ENCODE measurements at regions not wholly inside any gene's neighbourhood (a gene's known extent, or its start where the extent isn't known, plus 50 kb on each side); places are given as distances from the start of the nearest gene placed in this dataset.
"Not testable (repeated sequence)": the region's sequence is repeated elsewhere in the genome, so short reads cannot be mapped to it uniquely, and the experiment has no call there.

GRCh38 chr16:29355339-29356059 is 51.0 kb downstream of the NPIPB11 start:
- DNase-seq = not testable (repeated sequence)

DNA sequence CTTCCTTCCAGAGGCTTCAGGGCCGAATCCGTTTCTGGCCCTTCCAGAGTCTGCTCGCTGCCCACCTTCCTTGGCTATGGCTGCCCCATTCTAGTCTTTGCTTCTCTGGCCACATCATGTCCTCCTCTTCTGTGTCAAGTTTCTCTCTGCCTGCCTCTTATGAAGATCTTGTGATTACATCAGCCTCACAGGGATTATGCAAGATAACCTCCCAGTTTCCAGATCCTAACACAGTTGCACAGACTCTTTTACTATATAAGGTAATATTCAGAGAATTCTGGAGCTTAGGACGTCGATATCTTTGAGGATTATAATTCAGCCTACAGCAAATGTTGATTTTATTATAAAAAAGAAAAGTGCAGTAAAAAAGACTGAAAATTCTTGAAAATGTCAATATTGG is 52.1 kb downstream of the NPIPB11 start:
- DNase-seq = not testable (repeated sequence)

GRCh38 chr16:29352617-29352999 is 53.9 kb downstream of the NPIPB11 start:
- not testable (repeated sequence) for DNase-seq

DNA sequence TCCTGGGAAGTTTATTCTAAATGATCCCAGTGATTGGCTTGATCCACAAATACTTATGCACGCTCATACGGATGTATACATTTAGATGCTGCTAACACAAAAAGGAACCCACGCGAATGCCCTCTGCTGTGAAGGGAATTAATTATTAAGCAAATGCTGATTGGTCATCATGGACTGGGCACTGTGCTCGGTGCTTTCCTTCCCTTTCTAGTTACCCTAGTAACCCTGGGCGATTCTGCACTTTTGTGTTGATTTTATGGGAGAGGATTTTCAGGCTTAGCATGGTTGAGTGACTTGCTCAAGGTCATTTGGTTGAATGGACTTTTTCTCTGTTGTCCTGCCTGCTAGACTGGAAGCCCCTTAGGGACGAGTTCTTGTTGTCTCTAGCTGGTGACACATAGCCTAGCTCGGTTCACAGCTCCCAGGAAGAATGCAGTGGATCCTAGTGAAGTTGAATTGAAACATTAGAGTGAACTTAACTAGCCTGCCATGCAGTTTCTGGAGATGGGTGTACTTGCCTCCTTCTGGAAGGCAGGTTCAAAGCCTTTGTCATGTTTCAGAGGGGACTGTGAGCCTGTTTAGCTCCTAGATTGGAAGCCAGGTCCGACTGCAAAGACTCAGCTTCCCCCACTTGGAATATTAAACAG is 54.4 kb downstream of the NPIPB11 start:
- DNase-seq = not testable (repeated sequence)

DNA sequence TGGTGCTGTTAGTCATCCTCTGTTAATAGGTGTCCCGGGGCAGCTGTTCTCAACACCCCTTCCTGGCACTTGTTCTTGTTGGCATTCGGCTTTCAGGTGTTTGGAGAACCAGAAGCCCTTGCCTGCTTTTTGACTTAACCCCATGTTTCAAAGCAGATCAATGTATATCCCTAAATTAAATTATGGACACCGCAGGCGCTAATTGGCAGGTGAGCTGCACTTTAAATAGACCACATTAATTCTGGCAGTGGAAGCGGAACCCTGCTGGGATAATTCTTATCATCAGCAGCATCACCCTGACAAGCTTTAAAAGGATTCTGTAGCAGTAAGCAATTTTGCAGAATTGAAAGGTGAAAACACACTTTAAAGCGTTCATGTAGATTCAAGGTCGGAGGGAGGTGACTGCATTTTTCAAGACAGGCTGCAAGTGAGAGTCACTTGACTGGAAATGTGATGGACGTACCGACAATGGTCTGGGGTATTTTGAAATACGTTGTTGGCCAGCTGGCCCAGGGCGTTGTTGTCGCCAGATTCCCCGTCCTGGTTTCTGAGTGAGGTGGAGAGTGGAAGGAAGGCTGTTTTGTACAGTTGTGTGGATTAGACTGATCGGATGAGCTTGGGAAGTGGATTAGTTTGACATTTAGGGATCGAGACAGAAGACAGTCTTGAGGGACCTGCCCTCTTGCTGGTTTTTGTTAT is 55.1 kb downstream of the NPIPB11 start:
- not testable (repeated sequence) for DNase-seq

DNA sequence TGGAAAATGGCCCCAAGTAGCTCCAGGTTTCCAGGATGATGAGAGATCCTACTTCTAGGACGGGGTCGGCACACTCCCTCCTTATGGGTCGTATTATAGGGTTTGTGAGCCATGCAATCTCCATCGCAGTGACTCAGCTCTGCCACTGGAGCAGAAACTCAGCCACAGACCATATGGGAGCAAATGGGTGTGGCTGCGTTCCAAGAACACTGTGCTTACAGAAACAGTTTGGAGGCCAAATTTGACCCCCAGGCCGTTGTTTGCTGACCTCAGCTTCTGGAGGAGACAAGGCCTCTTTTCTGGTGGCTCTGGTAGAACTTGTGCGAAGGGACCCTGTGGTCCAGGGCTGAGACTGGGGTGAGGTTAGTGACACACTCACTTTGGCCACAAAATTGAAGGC is 56.5 kb downstream of the NPIPB11 start:
- not testable (repeated sequence) for DNase-seq

DNA sequence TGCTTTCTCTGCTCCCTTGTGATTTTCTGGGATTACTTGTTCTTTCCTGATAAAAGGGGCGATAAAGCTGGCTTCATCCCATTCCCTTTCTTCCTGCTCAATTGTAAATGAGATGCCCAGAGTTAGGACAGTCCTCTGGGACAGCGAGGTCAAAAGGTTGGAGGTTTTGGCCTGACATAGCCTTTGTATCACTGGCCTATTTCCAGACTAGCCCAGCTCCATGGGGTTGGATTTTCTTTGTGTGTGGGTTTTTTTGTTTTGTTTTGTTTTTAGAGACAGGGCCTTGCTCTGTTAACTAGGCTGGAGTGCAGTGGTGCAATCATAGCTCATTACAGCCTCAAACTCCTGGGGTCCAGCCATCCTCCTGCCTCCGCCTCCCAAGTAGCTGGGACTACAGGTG is 57.8 kb downstream of the NPIPB11 start:
- DNase-seq = not testable (repeated sequence)

GRCh38 chr16:29348123-29348690 is 58.3 kb downstream of the NPIPB11 start:
- DNase-seq = not testable (repeated sequence)

- DNase-seq = not testable (repeated sequence)
Observed at GRCh38 chr16:29346796-29347580, 59.5 kb downstream of the NPIPB11 start.

- DNase-seq = not testable (repeated sequence)
Observed at GRCh38 chr16:29346203-29346602, 60.3 kb downstream of the NPIPB11 start.

GRCh38 chr16:29342937-29343336 is 63.6 kb downstream of the NPIPB11 start:
- DNase-seq = not testable (repeated sequence)

DNA sequence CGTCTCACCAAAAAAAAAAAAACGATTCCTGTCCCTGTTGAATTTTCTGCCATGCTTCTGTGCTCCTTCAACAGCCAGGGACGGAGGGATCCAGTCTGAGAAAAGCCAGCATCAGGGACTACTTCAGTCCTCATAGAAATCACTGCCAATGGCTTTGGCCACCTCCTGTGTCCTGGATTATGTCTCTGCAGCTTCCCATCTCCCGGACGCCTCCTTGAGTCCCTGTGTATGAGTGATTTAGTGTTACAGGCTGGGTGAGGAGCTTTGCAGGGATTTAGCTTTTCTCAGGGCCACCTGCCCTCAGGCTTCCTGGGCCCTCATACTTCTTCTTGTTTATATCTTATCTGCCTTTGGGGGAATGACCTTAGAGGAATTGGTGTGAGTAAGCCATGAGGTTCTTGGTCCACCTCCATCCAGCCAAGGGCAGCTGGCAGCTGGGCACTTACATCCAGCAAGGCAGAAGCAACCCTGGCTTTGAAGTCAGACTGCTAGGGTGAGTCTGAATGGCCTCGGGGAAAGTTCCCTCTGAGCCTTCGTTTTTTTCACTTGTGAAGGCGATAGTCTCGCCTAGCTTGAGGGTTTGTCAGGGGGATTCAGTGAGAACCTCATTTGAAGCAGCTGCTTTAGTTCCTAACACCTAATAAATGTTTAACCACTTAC is 65.6 kb downstream of the NPIPB11 start:
- not testable (repeated sequence) for DNase-seq

GRCh38 chr16:29340235-29340634 is 66.3 kb downstream of the NPIPB11 start:
- not testable (repeated sequence) for DNase-seq

- peak in 1 of 2 experiments; percentile 14 for DNase-seq
Observed at GRCh38 chr16:29338821-29339700, 67.5 kb downstream of the NPIPB11 start.

DNA sequence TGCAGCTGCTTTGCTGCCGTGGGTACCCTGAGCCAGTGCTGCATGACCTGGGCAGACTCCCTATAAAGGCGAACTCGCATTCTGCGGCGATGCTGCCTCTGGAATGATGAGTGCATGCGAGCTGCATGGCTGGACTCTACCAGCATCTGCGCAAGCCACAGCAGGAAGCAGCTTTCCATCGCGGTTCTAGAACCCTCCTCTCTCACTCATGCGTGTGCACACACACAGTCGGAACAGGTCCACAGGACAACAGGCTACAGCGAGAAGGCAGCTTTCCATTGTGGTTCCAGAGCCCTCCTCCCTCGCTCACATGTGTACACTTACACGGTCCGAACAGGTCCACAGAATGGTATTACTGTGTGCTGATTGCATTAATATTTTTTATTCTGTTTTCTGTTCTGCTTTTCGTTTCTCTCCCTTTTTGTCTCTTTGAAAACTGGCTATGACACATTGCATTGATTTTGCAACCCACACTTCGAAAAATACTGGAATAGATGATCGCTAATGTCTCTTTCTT is 69.1 kb downstream of the NPIPB11 start:
- not testable (repeated sequence) for DNase-seq

- not testable (repeated sequence) for DNase-seq
Observed at GRCh38 chr16:29335549-29335846, 71.0 kb downstream of the NPIPB11 start.

GRCh38 chr16:29334776-29335548 is 71.5 kb downstream of the NPIPB11 start:
- DNase-seq = not testable (repeated sequence)

GRCh38 chr16:29333492-29334097 is 72.9 kb downstream of the NPIPB11 start:
- not testable (repeated sequence) for DNase-seq

- DNase-seq = not testable (repeated sequence)
Observed at GRCh38 chr16:29330623-29331022, 75.9 kb downstream of the NPIPB11 start.

- not testable (repeated sequence) for DNase-seq
Observed at GRCh38 chr16:29328528-29328927, 78.0 kb downstream of the NPIPB11 start.

Measured in NCI-H526 (cell line).